ENCODE measurements at regions not wholly inside any gene's neighbourhood (a gene's known extent, or its start where the extent isn't known, plus 50 kb on each side); places are given as distances from the start of the nearest gene placed in this dataset.

- TF ChIP-seq, protein P1, sequence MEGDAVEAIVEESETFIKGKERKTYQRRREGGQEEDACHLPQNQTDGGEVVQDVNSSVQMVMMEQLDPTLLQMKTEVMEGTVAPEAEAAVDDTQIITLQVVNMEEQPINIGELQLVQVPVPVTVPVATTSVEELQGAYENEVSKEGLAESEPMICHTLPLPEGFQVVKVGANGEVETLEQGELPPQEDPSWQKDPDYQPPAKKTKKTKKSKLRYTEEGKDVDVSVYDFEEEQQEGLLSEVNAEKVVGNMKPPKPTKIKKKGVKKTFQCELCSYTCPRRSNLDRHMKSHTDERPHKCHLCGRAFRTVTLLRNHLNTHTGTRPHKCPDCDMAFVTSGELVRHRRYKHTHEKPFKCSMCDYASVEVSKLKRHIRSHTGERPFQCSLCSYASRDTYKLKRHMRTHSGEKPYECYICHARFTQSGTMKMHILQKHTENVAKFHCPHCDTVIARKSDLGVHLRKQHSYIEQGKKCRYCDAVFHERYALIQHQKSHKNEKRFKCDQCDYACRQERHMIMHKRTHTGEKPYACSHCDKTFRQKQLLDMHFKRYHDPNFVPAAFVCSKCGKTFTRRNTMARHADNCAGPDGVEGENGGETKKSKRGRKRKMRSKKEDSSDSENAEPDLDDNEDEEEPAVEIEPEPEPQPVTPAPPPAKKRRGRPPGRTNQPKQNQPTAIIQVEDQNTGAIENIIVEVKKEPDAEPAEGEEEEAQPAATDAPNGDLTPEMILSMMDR (IDR thresholded peaks at IDR 0.05), result no peak
- no peak for TF ChIP-seq POLR2A (IDR thresholded peaks at IDR 0.05)
Observed at GRCh38 chr1:185573162-185573561, 161.0 kb upstream of the HMCN1 start.
